ENCODE measurements at regions not wholly inside any gene's neighbourhood (a gene's known extent, or its start where the extent isn't known, plus 50 kb on each side); places are given as distances from the start of the nearest gene placed in this dataset.

DNA sequence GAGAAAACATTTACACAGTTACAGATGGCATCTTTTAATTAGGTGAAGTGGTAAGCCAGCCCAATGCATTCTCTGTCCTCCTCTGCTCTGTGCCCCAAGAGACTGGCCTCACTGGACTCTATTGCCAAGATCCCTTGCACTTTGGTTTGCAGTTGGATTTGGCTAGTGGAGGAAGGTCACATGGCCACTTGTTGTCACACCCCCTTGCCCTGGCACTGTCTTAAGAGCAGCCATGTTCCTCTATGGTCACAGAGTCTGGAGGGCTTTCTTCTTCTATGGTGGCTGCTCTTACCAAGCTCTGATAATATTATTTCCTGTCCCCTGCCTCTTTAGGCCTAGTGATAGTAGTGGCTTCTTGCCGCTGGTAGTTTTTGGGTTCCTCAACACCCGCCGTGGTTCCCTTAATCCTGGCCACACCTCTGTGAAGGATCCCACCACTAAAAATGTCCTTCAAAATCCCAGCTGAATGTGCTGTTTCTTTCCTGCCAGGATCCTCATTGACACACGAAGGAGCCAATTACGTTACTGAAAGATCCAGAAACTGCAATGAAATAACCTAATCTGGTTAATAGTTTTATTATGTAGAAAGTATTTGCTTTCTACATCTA lies 111.1 kb downstream of the CDC42EP3 start:
- TF ChIP-seq POLR2A (IDR thresholded peaks at IDR 0.05): no peak
- TF ChIP-seq, protein P1, sequence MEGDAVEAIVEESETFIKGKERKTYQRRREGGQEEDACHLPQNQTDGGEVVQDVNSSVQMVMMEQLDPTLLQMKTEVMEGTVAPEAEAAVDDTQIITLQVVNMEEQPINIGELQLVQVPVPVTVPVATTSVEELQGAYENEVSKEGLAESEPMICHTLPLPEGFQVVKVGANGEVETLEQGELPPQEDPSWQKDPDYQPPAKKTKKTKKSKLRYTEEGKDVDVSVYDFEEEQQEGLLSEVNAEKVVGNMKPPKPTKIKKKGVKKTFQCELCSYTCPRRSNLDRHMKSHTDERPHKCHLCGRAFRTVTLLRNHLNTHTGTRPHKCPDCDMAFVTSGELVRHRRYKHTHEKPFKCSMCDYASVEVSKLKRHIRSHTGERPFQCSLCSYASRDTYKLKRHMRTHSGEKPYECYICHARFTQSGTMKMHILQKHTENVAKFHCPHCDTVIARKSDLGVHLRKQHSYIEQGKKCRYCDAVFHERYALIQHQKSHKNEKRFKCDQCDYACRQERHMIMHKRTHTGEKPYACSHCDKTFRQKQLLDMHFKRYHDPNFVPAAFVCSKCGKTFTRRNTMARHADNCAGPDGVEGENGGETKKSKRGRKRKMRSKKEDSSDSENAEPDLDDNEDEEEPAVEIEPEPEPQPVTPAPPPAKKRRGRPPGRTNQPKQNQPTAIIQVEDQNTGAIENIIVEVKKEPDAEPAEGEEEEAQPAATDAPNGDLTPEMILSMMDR (IDR thresholded peaks at IDR 0.05): no peak
- no peak for TF ChIP-seq EP300 (IDR thresholded peaks at IDR 0.05; ENCODE audit: low read depth)
- no peak for TF ChIP-seq POLR2AphosphoS5 (IDR thresholded peaks at IDR 0.05)

Measured in transverse colon (tissue), 4 donors.